Gastrocnemius medialis (tissue), 4 donors: ENCODE measurements at regions not wholly inside any gene's neighbourhood (a gene's known extent, or its start where the extent isn't known, plus 50 kb on each side); places are given as distances from the start of the nearest gene placed in this dataset.

Experiments
- POLR2A ChIP-seq, 2 donors: fragments of 450-650 bp; IDR thresholded peaks; one replicate each; pipeline ENCODE4 v1.6.1; 2017; ENCODE audit warnings: antibody characterized with exemption in 2 of 2, mild to moderate bottlenecking in 2 of 2, moderate library complexity in 2 of 2
- TF ChIP-seq, protein P1 (sequence below), 5 experiments: fragments of 450-650 bp in 3 of 5; fragments of 200-600 bp in 2 of 5; sonication (generic) in 2 of 5; IDR thresholded peaks in 4 of 5; conservative IDR thresholded peaks in 1 of 5; 1 replicate in 4 of 5; 2 replicates in 1 of 5; pipeline ENCODE4 v1.5.1; 2016 to 2019; ENCODE audit warnings: antibody characterized with exemption in 5 of 5, mild to moderate bottlenecking in 3 of 5, moderate library complexity in 3 of 5

DNA sequence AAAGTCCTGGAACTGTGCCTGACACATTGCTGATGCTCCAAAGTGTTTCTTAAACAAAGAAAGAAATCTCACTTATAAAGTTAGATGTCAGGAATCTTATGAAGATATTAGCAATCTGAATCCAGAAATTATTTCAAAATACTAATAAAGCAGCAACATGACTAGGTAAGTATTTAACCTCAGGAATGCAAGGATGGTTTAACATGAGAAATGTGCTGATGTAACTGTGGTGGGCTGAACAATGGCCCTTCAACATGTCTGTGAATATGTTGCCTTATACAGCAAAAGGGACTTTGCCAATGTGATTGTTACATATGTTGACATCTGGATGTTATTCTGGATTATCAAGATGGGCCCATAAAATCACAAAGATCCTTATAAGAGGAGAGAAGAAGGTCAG lies 87.1 kb downstream of the TEX36 start:
- TF ChIP-seq, protein P1, sequence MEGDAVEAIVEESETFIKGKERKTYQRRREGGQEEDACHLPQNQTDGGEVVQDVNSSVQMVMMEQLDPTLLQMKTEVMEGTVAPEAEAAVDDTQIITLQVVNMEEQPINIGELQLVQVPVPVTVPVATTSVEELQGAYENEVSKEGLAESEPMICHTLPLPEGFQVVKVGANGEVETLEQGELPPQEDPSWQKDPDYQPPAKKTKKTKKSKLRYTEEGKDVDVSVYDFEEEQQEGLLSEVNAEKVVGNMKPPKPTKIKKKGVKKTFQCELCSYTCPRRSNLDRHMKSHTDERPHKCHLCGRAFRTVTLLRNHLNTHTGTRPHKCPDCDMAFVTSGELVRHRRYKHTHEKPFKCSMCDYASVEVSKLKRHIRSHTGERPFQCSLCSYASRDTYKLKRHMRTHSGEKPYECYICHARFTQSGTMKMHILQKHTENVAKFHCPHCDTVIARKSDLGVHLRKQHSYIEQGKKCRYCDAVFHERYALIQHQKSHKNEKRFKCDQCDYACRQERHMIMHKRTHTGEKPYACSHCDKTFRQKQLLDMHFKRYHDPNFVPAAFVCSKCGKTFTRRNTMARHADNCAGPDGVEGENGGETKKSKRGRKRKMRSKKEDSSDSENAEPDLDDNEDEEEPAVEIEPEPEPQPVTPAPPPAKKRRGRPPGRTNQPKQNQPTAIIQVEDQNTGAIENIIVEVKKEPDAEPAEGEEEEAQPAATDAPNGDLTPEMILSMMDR (IDR thresholded peaks at IDR 0.05 in 4 of 5, conservative IDR thresholded peaks at IDR 0.05 in 1 of 5): no peak
- no peak for TF ChIP-seq POLR2A (IDR thresholded peaks at IDR 0.05)
